AML-193 (cell line): ENCODE measurements at regions not wholly inside any gene's neighbourhood (a gene's known extent, or its start where the extent isn't known, plus 50 kb on each side); places are given as distances from the start of the nearest gene placed in this dataset.
"Not testable (repeated sequence)": the region's sequence is repeated elsewhere in the genome, so short reads cannot be mapped to it uniquely, and the experiment has no call there.

ENCODE experiments used
- DNase-seq, 2 experiments: peaks; one replicate each; lab custom pipeline; 2025; lab: John Stamatoyannopoulos, UW

DNA sequence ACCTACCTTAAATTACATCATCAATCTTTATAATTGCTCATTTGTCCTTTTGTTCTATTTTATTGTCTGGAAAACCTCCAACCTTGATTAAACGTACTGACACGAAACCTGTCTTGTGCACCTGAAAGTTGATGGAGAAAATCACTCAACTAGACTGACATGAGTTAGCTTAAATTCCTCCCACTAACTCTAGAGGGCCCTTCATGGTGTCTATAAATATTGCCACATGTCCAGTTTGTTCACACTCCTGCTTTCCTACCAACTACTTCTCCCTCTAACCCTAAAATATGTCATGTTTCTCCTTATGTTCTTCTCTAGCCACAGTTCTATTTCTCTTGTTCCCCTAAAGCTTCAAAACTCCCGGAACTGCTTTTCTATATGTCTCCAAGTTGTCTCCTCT, 59.8 kb upstream of the SGO1 start:
- DNase-seq = no peak

DNA sequence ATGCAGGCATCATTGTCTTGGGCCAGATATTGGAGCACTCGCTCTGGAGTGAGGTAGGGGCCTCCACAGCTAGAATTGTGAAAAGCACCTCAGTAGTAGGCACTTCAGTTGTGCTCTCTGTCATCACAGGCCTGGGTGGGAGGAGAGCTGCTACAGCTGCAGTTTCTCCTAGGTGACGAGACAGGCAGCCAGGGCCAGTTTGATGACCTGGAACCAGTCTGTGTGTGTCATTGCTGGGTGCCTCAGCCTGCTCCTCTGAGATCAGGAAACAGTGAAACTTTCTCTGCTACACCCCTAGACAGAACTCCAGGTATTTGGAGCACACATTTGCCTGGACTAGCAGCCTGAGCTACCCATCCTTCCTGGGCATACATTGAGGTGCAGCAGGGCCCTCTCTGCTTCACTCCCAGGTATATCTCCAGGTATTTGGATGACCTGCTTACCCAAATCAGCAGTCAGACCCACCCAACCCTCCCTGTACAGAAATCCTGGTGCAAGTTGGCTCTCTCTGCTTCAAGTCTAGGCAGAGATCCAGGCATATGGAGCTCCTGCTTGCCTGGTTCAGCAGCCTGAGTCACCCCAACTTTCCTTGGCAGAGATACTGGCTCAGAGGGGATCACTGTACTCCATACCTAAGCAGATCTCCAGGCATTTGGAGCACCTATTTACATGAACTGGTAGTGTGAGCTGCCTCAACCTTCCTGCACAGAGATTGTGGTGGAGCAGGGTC, 54.3 kb upstream of the SGO1 start:
- DNase-seq = no peak

DNA sequence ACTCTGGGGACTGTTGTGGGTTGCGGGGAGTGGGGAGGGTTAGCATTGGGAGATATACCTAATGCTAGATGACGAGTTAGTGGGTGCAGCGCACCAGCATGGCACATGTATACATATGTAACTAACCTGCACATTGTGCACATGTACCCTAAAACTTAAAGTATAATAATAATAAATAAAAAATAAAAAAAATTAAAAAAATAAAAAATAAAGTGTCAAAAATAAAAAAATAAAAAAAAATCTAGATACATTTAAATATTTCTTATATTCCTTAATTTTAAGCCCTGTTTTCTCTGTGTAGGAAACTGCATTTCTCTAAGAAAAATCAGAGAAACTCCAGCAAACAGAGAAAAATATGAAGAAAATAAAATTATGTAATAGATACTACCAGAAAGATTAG, 52.2 kb upstream of the SGO1 start:
- DNase-seq = not testable (repeated sequence)

DNA sequence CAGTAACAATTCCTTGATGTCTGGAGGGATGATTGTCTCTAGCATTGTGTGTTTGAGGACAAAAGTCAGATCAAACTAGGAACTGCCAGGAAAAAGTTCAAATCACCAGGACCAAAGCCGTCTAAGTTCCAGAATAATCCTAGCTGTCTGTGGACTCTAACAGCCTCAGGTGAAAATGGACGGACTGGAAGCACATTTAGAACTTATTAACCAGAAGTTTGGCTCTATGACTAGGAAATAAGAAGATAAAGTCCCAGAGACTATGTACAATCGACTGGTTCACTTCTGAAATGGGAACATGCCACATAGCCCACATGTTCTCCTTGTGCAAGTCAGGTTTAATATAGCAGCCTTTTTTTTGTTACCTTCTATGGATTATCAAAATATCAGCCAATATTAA, 50.6 kb upstream of the SGO1 start:
- no peak for DNase-seq
